ENCODE measurements at regions not wholly inside any gene's neighbourhood (a gene's known extent, or its start where the extent isn't known, plus 50 kb on each side); places are given as distances from the start of the nearest gene placed in this dataset.

- no peak overlapping the region for H3K27ac ChIP-seq
- no peak for TF ChIP-seq CTCF (IDR thresholded peaks at IDR 0.05)
- no peak overlapping the region for H2AFZ ChIP-seq
Observed at GRCh38 chr7:113550966-113551365, 367.8 kb downstream of the PPP1R3A start.

GRCh38 chr7:113548561-113548960 lies 370.2 kb downstream of the PPP1R3A start:
- H3K27ac ChIP-seq: no peak overlapping the region
- no peak overlapping the region for H3K4me2 ChIP-seq (ENCODE audit: low read length)
- H2AFZ ChIP-seq: no peak overlapping the region
- TF ChIP-seq CTCF (IDR thresholded peaks at IDR 0.05): no peak
- H3K9me3 ChIP-seq (ENCODE audit: control insufficient read depth, low read length): no peaks in the 10 kb centered on the region
- no peak overlapping the region for H3K4me3 ChIP-seq (ENCODE audit: low read depth, low read length)
- H3K79me2 ChIP-seq: no peaks in the 10 kb centered on the region
- H3K27me3 ChIP-seq (ENCODE audit: control insufficient read depth, insufficient read depth, low read length): no peaks in the 10 kb centered on the region
- H3K9ac ChIP-seq: no peak overlapping the region
- H3K36me3 ChIP-seq (ENCODE audit: control insufficient read depth, insufficient read depth, low read length): no peaks in the 10 kb centered on the region
- no peaks in the 10 kb centered on the region for H3K4me1 ChIP-seq

More at GRCh38 chr7:113550966-113551365, 367.8 kb downstream of the PPP1R3A start:
- H3K4me3 ChIP-seq (ENCODE audit: low read depth, low read length): no peak overlapping the region
- H3K9ac ChIP-seq: no peak overlapping the region
- H3K79me2 ChIP-seq: no peaks in the 10 kb centered on the region
- no peaks in the 10 kb centered on the region for H3K27me3 ChIP-seq (ENCODE audit: control insufficient read depth, insufficient read depth, low read length)
- no peaks in the 10 kb centered on the region for H3K4me1 ChIP-seq
- H3K9me3 ChIP-seq (ENCODE audit: control insufficient read depth, low read length): no peaks in the 10 kb centered on the region
- no peaks in the 10 kb centered on the region for H3K36me3 ChIP-seq (ENCODE audit: control insufficient read depth, insufficient read depth, low read length)
- H3K4me2 ChIP-seq (ENCODE audit: low read length): no peak overlapping the region

- Histone ChIP-seq H3K9me3 (ENCODE audit: control insufficient read depth, low read length) (no peaks in the 10 kb centered on the region), H3K27ac (no peak overlapping the region), H3K36me3 (ENCODE audit: control insufficient read depth, insufficient read depth, low read length) (no peaks in the 10 kb centered on the region), H3K27me3 (ENCODE audit: control insufficient read depth, insufficient read depth, low read length) (no peaks in the 10 kb centered on the region), H3K79me2 (no peaks in the 10 kb centered on the region), H3K9ac (no peak overlapping the region), H3K4me3 (ENCODE audit: low read depth, low read length) (no peak overlapping the region), H2AFZ (no peak overlapping the region), H3K4me2 (ENCODE audit: low read length) (no peak overlapping the region), H3K4me1 (no peaks in the 10 kb centered on the region)
- no peak for TF ChIP-seq CTCF (IDR thresholded peaks at IDR 0.05)
Observed at GRCh38 chr7:113548137-113548536, 370.7 kb downstream of the PPP1R3A start.

GRCh38 chr7:113521468-113521867 lies 397.3 kb downstream of the PPP1R3A start:
- no peak for TF ChIP-seq CTCF (IDR thresholded peaks at IDR 0.05)

GRCh38 chr7:113519472-113519871 lies 399.3 kb downstream of the PPP1R3A start:
- no peaks in the 10 kb centered on the region for H3K79me2 ChIP-seq
- H3K9me3 ChIP-seq (ENCODE audit: control insufficient read depth, low read length): no peaks in the 10 kb centered on the region
- H3K4me2 ChIP-seq (ENCODE audit: low read length): no peak overlapping the region
- TF ChIP-seq CTCF (IDR thresholded peaks at IDR 0.05): no peak
- no peak overlapping the region for H3K9ac ChIP-seq
- no peak overlapping the region for H3K27ac ChIP-seq
- H3K4me3 ChIP-seq (ENCODE audit: low read depth, low read length): no peak overlapping the region
- no peak overlapping the region for H2AFZ ChIP-seq
- H3K36me3 ChIP-seq (ENCODE audit: control insufficient read depth, insufficient read depth, low read length): no peaks in the 10 kb centered on the region
- no peaks in the 10 kb centered on the region for H3K4me1 ChIP-seq
- H3K27me3 ChIP-seq (ENCODE audit: control insufficient read depth, insufficient read depth, low read length): no peaks in the 10 kb centered on the region

More at GRCh38 chr7:113521468-113521867, 397.3 kb downstream of the PPP1R3A start:
- no peaks in the 10 kb centered on the region for H3K36me3 ChIP-seq (ENCODE audit: control insufficient read depth, insufficient read depth, low read length)
- H2AFZ ChIP-seq: no peak overlapping the region
- H3K4me3 ChIP-seq (ENCODE audit: low read depth, low read length): no peak overlapping the region
- no peak overlapping the region for H3K27ac ChIP-seq
- H3K4me1 ChIP-seq: no peaks in the 10 kb centered on the region
- H3K27me3 ChIP-seq (ENCODE audit: control insufficient read depth, insufficient read depth, low read length): no peaks in the 10 kb centered on the region
- no peak overlapping the region for H3K4me2 ChIP-seq (ENCODE audit: low read length)
- no peak overlapping the region for H3K9ac ChIP-seq
- H3K9me3 ChIP-seq (ENCODE audit: control insufficient read depth, low read length): no peaks in the 10 kb centered on the region
- H3K79me2 ChIP-seq: no peaks in the 10 kb centered on the region

Data from parathyroid adenoma (tissue), 2 donors.